Head of caudate nucleus (tissue), 42 donors: ENCODE measurements at regions not wholly inside any gene's neighbourhood (a gene's known extent, or its start where the extent isn't known, plus 50 kb on each side); places are given as distances from the start of the nearest gene placed in this dataset.
A peak's percentile ranks its signal among the peaks of the same experiment; 100 is the strongest.

Experiments used
- DNase-seq, 42 donors: peaks; one replicate each; pipeline versions ENCODE4 v3.0.0 to v3.0.0-alpha.2; 2020 to 2021; ENCODE audit warnings: mixed read lengths in 7 of 42
- intact Hi-C: fragments of 100-400 bp; cut with DNase I; formaldehyde crosslinking; loops from one replicate; pipeline ENCODE4 v1.15.0; 2022

- DNase-seq, result peak in 1 of 42 donors; percentile 12
- intact Hi-C loops, result no loop called here
These were observed 148.6 kb upstream of the WNT4 start for GRCh38 chr1:22291494-22291893.

DNA sequence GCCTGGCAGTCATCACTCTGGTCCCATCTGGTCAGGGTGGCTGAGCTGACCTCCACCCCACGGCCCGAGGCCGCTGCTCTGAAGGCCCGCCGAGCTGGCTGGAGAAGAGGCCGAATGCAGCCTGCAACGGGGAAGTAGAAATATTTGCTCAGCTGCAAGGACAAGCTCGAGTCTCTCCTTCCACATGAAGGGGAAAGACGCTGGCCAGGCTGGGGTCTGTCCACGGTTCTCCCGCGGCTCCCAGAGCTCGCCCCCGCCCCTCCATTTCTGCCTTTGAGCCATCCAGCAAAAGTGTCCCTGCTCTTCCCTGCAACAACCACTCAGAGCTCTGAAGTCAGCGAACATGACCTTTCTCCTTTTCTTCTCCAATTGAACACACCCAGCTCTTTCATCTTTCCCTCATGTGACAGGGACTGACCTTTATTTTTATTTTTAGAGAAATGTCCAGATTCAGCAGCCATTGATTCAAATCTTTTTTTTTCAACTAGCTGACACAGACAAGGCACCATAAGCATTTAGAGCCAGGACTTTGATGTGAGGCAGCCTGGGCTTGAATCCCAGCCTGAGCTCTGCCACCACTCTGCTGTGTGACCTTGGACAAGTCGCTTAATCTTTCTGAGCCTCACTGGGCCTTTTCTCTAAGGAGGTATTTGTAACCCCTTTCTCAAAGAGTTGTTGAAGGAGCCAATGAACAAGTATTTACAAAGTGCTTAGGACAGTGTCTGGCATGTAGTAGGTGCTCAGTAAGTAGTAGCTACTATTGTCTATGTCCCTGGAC, 149.3 kb upstream of the WNT4 start:
- peak in 2 of 42 donors; percentile 8 to 24 for DNase-seq
- intact Hi-C loops, result no loop called here

- no peak for DNase-seq
These were observed 152.5 kb upstream of the WNT4 start for GRCh38 chr1:22295396-22295795.

GRCh38 chr1:22295856-22296255, 153.0 kb upstream of the WNT4 start:
- intact Hi-C loops, result no loop called here
- peak in 1 of 42 donors; percentile 12 for DNase-seq

More at GRCh38 chr1:22295396-22295795, 152.5 kb upstream of the WNT4 start:
- intact Hi-C loops, result no loop called here

DNA sequence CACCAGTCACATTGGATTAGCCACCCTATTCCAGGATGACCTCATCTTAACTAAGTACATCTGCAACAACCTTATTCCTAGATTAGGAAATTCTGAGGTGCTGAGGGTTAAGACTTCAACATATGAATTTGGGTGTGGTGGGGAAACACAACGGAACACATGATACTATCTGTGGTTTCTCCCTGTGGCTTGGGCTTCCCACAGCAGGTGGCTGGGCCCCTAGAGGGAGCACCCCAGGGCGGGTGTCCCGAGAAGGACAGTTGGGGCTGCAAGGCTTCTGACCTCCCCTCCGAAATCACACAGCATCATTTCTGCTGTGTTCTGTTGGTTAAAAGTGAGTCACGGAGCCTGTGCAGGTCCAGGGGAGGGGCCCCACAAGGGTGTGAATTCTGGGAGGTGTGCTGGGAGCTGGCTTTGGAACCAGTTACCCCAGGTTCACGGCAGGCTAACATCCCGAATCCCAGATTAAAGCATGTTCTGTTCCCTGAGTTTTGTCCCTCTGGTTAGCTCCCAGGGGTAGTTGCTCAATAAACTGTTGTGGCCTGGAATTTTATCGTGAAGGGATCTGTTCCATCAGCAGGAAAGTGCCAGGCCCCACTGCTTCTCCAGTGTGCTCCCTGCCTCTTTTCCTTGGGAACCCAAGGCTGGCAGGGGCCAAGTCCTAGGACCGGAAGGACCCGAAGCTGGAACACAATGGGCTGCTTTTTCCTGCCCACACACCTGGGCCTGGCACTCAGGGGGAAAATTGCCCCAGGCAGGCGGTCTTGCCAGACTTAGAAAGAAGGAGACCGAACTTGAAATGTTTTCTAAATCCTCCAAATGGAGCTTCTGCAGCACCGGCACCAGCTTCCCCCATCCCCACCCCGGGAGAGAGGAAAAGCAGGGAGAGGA, 154.0 kb upstream of the WNT4 start:
- intact Hi-C loops, result no loop called here
- peak in 2 of 42 donors; percentile 15 to 21 for DNase-seq

DNA sequence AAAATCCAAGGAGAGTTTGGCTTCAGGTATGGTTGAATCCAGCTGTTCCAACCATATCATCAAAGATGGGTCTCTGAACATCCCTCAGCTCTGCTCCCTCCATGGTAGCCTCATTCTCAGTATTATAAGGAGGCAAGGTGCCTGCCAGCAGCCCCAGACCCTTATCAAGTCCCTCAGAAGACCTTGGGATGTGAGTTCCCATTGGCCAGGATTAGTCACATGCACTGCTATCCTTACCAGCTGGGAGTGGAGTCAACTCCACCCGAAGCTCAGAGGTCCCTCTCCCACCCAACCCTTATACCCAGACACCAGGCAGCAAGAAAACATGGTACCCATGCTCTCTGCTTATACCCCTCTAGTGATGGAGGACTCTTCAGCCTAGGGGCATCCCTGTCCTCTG, 153.7 kb upstream of the ZBTB40 start:
- no peak for DNase-seq
- intact Hi-C loops, result no loop called here

- DNase-seq, result no peak
- intact Hi-C loops, result no loop called here
These were observed 147.8 kb upstream of the ZBTB40 start for GRCh38 chr1:22303816-22304215.

DNA sequence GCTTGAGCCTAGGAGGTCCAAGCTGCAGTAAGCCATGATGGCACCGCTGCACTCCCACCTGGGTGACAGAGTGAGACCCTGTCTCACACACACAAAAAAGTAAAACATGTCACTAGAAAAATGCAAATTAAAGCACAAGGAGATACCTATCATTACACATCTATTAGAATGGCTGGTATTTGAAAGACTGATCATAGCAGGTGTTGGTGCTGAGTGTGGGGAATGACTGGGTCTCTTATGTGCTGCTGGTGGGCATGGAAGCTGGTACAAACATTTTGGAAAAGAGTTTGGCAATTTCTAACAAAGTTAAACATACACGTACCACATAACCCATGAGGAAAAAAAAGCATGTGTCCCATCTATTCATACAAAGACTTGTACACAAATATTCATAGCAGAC, 142.1 kb upstream of the ZBTB40 start:
- intact Hi-C loops, result no loop called here
- DNase-seq, result no peak

GRCh38 chr1:22311461-22311860, 140.2 kb upstream of the ZBTB40 start:
- DNase-seq, result peak in 1 of 42 donors; percentile 8
- intact Hi-C loops, result no loop called here

DNA sequence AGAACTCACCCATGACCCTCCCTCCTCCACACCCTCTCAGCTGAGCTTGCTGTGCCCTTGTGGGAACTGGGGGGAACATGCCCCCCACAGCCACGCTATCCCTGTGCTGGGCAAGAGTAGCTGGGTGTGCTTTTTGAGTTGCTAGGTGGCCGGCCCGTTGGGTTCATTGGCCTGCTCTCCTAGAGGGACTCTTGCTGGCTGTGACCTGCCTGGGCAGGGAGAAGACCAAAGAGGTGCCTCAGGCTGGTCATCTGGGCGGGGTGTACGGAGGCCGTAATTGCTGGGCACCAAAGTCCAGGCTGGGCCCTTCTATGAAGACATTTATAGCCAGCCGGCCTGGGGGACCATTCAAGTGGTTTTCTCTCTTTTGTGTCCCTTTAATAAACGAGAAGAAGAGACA, 138.3 kb upstream of the ZBTB40 start:
- DNase-seq, result peak in 2 of 42 donors; percentile 20 to 27
- intact Hi-C loops, result no loop called here

DNA sequence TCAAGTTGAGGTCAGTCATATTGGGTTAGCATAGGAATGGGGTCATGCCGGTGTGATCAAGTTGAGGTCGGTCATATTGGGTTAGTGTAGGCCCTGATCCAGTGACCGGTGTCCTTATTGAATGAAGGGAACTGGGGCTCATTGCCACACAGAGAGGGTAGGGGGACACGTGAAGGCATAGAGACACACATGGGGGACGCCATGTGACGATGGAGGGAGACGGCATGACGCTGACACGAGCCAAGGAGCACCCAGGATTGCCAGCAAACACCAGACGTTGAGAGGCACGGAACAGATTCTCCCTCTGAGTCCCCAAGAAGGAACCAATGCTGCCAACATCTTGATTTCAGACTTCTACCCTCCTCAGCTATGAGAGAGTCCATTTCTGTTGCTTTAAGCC, 136.9 kb upstream of the ZBTB40 start:
- peak in 2 of 42 donors; percentile 12 to 18 for DNase-seq
- intact Hi-C loops, result no loop called here

DNA sequence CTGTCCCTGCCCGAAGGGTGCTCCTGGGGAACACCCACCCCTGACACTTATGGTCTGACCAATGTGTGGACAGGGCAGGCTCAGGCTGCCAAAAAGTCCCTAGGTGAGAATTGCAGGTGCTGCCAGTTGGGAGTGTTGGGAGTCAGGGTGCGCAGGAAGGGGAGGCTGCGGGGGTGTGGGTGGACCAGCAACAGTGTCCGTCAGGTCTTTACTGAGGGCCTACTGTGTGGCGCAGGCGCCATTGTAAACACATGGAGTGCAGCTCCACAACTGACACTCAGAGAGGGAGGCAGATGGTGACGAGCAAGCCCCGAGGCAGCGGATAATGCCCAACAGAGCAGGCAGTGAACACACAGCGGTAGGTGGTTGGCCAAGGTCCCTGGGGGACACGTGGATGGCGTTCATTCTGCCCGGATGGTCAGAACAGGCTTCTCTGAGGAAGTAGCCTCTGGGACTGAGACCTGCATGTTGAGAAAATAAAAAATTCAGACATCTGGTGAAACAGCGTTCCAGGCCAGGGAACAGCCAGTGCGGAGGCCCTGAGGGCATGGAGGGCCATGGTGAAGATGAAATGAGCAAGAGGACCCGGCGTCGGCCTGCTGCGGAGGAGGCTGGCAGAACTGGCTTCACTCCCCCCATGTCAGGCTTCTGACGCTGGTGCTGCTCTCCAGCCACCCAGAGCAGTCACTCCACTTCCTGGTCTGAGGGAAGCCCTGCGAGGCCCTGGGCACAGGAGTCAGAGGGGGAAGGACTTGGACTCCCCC, 136.2 kb upstream of the ZBTB40 start:
- intact Hi-C loops, result no loop called here
- DNase-seq, result peak in 2 of 42 donors; percentile 21 to 26

GRCh38 chr1:22317231-22317919, 134.3 kb upstream of the ZBTB40 start:
- intact Hi-C loops, result no loop called here

GRCh38 chr1:22317920-22318243, 133.8 kb upstream of the ZBTB40 start:
- intact Hi-C loops, result no loop called here
- DNase-seq, result peak in 1 of 42 donors; percentile 12

More at GRCh38 chr1:22317231-22317919, 134.3 kb upstream of the ZBTB40 start:
- DNase-seq, result peak in 2 of 42 donors; percentile 28 to 32

- DNase-seq, result peak in 30 of 42 donors; percentile 7 to 67 (median 36)
These were observed 133.2 kb upstream of the ZBTB40 start for GRCh38 chr1:22318279-22318981.

GRCh38 chr1:22319608-22320007, 132.0 kb upstream of the ZBTB40 start:
- intact Hi-C loops, result no loop called here
- peak in 2 of 42 donors; percentile 13 to 19 for DNase-seq

More at GRCh38 chr1:22318279-22318981, 133.2 kb upstream of the ZBTB40 start:
- intact Hi-C loops, result no loop called here

- peak in 1 of 42 donors; percentile 21 for DNase-seq
- intact Hi-C loops, result no loop called here
These were observed 130.9 kb upstream of the ZBTB40 start for GRCh38 chr1:22320587-22321344.
